ENCODE measurements at regions not wholly inside any gene's neighbourhood (a gene's known extent, or its start where the extent isn't known, plus 50 kb on each side); places are given as distances from the start of the nearest gene placed in this dataset.
A peak's percentile ranks its signal among the peaks of the same experiment; 100 is the strongest.

- no peak for TF ChIP-seq CTCF (IDR thresholded peaks at IDR 0.05)
- Mint-ChIP-seq H3K4me3 (ENCODE audit: unreplicated experiment) (no peak overlapping the region), H3K9me3 (ENCODE audit: unreplicated experiment) (peaks cover 3% of the 10 kb centered on the region), H3K4me1 (ENCODE audit: unreplicated experiment) (no peaks in the 10 kb centered on the region), H3K27ac (ENCODE audit: unreplicated experiment) (no peak overlapping the region), H3K27me3 (ENCODE audit: unreplicated experiment) (no peaks in the 10 kb centered on the region), H3K36me3 (ENCODE audit: unreplicated experiment) (no peaks in the 10 kb centered on the region)
- no peak for DNase-seq (ENCODE audit: extremely low spot score, unreplicated experiment)
Measured at GRCh38 chr10:83820033-83820432, 319.3 kb upstream of the GHITM start.

- no peak for TF ChIP-seq CTCF (IDR thresholded peaks at IDR 0.05)
- H3K27me3 Mint-ChIP-seq (ENCODE audit: unreplicated experiment) = no peaks in the 10 kb centered on the region
Measured at GRCh38 chr10:83824099-83824498, 315.2 kb upstream of the GHITM start.

GRCh38 chr10:83834096-83834495 lies 305.2 kb upstream of the GHITM start:
- peaks cover 11% of the 10 kb centered on the region for H3K4me1 Mint-ChIP-seq (ENCODE audit: unreplicated experiment)
- TF ChIP-seq CTCF (IDR thresholded peaks at IDR 0.05) = no peak
- no peaks in the 10 kb centered on the region for H3K36me3 Mint-ChIP-seq (ENCODE audit: unreplicated experiment)
- no peaks in the 10 kb centered on the region for H3K27me3 Mint-ChIP-seq (ENCODE audit: unreplicated experiment)
- no peak for DNase-seq (ENCODE audit: extremely low spot score, unreplicated experiment)
- H3K27ac Mint-ChIP-seq (ENCODE audit: unreplicated experiment) = no peak overlapping the region
- H3K4me3 Mint-ChIP-seq (ENCODE audit: unreplicated experiment) = no peak overlapping the region
- peaks cover 7% of the 10 kb centered on the region for H3K9me3 Mint-ChIP-seq (ENCODE audit: unreplicated experiment)

More at GRCh38 chr10:83824099-83824498, 315.2 kb upstream of the GHITM start:
- no peaks in the 10 kb centered on the region for H3K4me1 Mint-ChIP-seq (ENCODE audit: unreplicated experiment)
- H3K9me3 Mint-ChIP-seq (ENCODE audit: unreplicated experiment) = peaks cover 12% of the 10 kb centered on the region
- H3K27ac Mint-ChIP-seq (ENCODE audit: unreplicated experiment) = no peak overlapping the region
- H3K4me3 Mint-ChIP-seq (ENCODE audit: unreplicated experiment) = no peak overlapping the region
- H3K36me3 Mint-ChIP-seq (ENCODE audit: unreplicated experiment) = no peaks in the 10 kb centered on the region
- DNase-seq (ENCODE audit: extremely low spot score, unreplicated experiment) = no peak

- Mint-ChIP-seq H3K27ac (ENCODE audit: unreplicated experiment) (peak overlapping the region; percentile 71), H3K4me1 (ENCODE audit: unreplicated experiment) (peaks cover 11% of the 10 kb centered on the region), H3K9me3 (ENCODE audit: unreplicated experiment) (no peaks in the 10 kb centered on the region), H3K4me3 (ENCODE audit: unreplicated experiment) (no peak overlapping the region), H3K36me3 (ENCODE audit: unreplicated experiment) (no peaks in the 10 kb centered on the region), H3K27me3 (ENCODE audit: unreplicated experiment) (no peaks in the 10 kb centered on the region)
- TF ChIP-seq CTCF (IDR thresholded peaks at IDR 0.05) = no peak
- no peak for DNase-seq (ENCODE audit: extremely low spot score, unreplicated experiment)
Measured at GRCh38 chr10:83835945-83836745, 303.2 kb upstream of the GHITM start.

GRCh38 chr10:83848677-83849076 lies 290.6 kb upstream of the GHITM start:
- Mint-ChIP-seq H3K36me3 (ENCODE audit: unreplicated experiment) (no peaks in the 10 kb centered on the region), H3K9me3 (ENCODE audit: unreplicated experiment) (no peaks in the 10 kb centered on the region), H3K4me1 (ENCODE audit: unreplicated experiment) (peaks cover 12% of the 10 kb centered on the region), H3K27ac (ENCODE audit: unreplicated experiment) (peak overlapping the region; percentile 25), H3K4me3 (ENCODE audit: unreplicated experiment) (peak overlapping the region; percentile 20), H3K27me3 (ENCODE audit: unreplicated experiment) (no peaks in the 10 kb centered on the region)
- no peak for TF ChIP-seq CTCF (IDR thresholded peaks at IDR 0.05)
- no peak for DNase-seq (ENCODE audit: extremely low spot score, unreplicated experiment)

Data from osteocyte (in vitro differentiated cells).